CD14-positive monocyte (primary cell): ENCODE measurements at regions not wholly inside any gene's neighbourhood (a gene's known extent, or its start where the extent isn't known, plus 50 kb on each side); places are given as distances from the start of the nearest gene placed in this dataset.

ENCODE experiments used
- DNase-seq, 3 donors: peaks; one replicate each; pipeline ENCODE4 v3.0.0-alpha.2; 2011 to 2022
- H2AFZ ChIP-seq: 2 replicates; pipeline ENCODE4 v1.6.0; 2012; ENCODE audit warnings: mild to moderate bottlenecking, low read depth, low read length, inconsistent platforms; ENCODE audit not compliant: insufficient read depth, poor library complexity, severe bottlenecking
- H3K27ac ChIP-seq, 2 donors: 1 replicate in 1 of 2; 2 replicates in 1 of 2; pipeline ENCODE4 v1.5.1; 2012 to 2013; ENCODE audit warnings: low read length in 2 of 2, control low read depth in 1 of 2, inconsistent platforms in 1 of 2, low read depth in 1 of 2, mild to moderate bottlenecking in 1 of 2
- H3K27me3 ChIP-seq, 2 donors: one replicate each; pipeline versions ENCODE4 v1.6.0 to v1.6.1; 2011 to 2013; ENCODE audit warnings: low read length in 2 of 2; ENCODE audit not compliant: control insufficient read depth in 2 of 2, insufficient read depth in 2 of 2
- H3K36me3 ChIP-seq, 2 donors: replicated peaks in 1 of 2; 1 replicate in 1 of 2; 2 replicates in 1 of 2; pipeline versions ENCODE4 v1.5.1 to v1.6.1; 2012 to 2013; ENCODE audit warnings: low read length in 2 of 2, control low read depth in 1 of 2, inconsistent platforms in 1 of 2, mild to moderate bottlenecking in 1 of 2; ENCODE audit not compliant: insufficient read depth in 2 of 2, control insufficient read depth in 1 of 2
- H3K4me1 ChIP-seq, 2 donors: 1 replicate in 1 of 2; 2 replicates in 1 of 2; pipeline versions ENCODE4 v1.5.1 to v1.6.1; 2012 to 2013; ENCODE audit warnings: low read length in 2 of 2, control low read depth in 1 of 2, inconsistent platforms in 1 of 2, mild to moderate bottlenecking in 1 of 2, moderate library complexity in 1 of 2; ENCODE audit not compliant: insufficient read depth in 2 of 2, control insufficient read depth in 1 of 2
- H3K4me2 ChIP-seq: replicated peaks from 2 replicates; pipeline ENCODE3; 2012; ENCODE audit warnings: low read length, moderate library complexity, mild to moderate bottlenecking; ENCODE audit not compliant: poor library complexity, severe bottlenecking; ENCODE audit errors: extremely low read depth
- H3K4me3 ChIP-seq, 3 experiments: fragments of 200-600 bp in 1 of 3; sonication (generic) in 1 of 3; replicated peaks in 1 of 3; 1 replicate in 2 of 3; 2 replicates in 1 of 3; pipeline ENCODE4 v1.5.1; 2011 to 2013; ENCODE audit warnings: low read length in 3 of 3, mild to moderate bottlenecking in 3 of 3, control low read depth in 2 of 3, low read depth in 2 of 3, inconsistent platforms in 1 of 3, moderate library complexity in 1 of 3
- H3K79me2 ChIP-seq: 2 replicates; pipeline ENCODE4 v1.6.0; 2012; ENCODE audit warnings: mild to moderate bottlenecking, control low read depth, inconsistent platforms, low read length, moderate library complexity; ENCODE audit not compliant: insufficient read depth
- H3K9ac ChIP-seq: 2 replicates; pipeline ENCODE4 v1.6.0; 2017; ENCODE audit warnings: low read length, mild to moderate bottlenecking; ENCODE audit not compliant: insufficient read depth, poor library complexity, severe bottlenecking
- H3K9me3 ChIP-seq, 2 donors: replicated peaks in 1 of 2; 1 replicate in 1 of 2; 2 replicates in 1 of 2; pipeline versions ENCODE4 v1.5.1 to v1.6.1; 2012 to 2013; ENCODE audit warnings: low read length in 2 of 2, control low read depth in 1 of 2; ENCODE audit not compliant: control insufficient read depth in 1 of 2, insufficient read depth in 1 of 2
- H4K20me1 ChIP-seq: 2 replicates; pipeline ENCODE4 v1.6.0; 2012; ENCODE audit warnings: mild to moderate bottlenecking, low read length, control low read depth, moderate library complexity; ENCODE audit not compliant: insufficient read depth
- H3K27ac Mint-ChIP-seq, 7 donors: one replicate each; pipeline ENCODE4 v1.8.0; 2020; ENCODE audit warnings: mild to moderate bottlenecking in 7 of 7, mixed read lengths in 7 of 7, moderate library complexity in 6 of 7, inconsistent platforms in 2 of 7
- H3K27me3 Mint-ChIP-seq, 3 donors: one replicate each; pipeline ENCODE4 v1.8.0; 2021 to 2022; ENCODE audit warnings: low read depth in 3 of 3, mild to moderate bottlenecking in 3 of 3, mixed read lengths in 3 of 3, moderate library complexity in 3 of 3, inconsistent platforms in 1 of 3
- H3K36me3 Mint-ChIP-seq, 2 donors: one replicate each; pipeline ENCODE4 v1.8.0; 2020; ENCODE audit warnings: mixed read lengths in 2 of 2, inconsistent platforms in 1 of 2, mild to moderate bottlenecking in 1 of 2
- H3K4me1 Mint-ChIP-seq: one replicate; pipeline ENCODE4 v1.8.0; 2020; ENCODE audit warnings: mild to moderate bottlenecking, mixed read lengths
- H3K4me3 Mint-ChIP-seq, 2 donors: one replicate each; pipeline ENCODE4 v1.8.0; 2020; ENCODE audit warnings: mild to moderate bottlenecking in 2 of 2, mixed read lengths in 2 of 2, moderate library complexity in 1 of 2
- H3K9me3 Mint-ChIP-seq, 7 donors: one replicate each; pipeline ENCODE4 v1.8.0; 2020 to 2022; ENCODE audit warnings: mixed read lengths in 7 of 7, mild to moderate bottlenecking in 6 of 7, moderate library complexity in 6 of 7, inconsistent platforms in 2 of 7
- CTCF ChIP-seq: fragments of 200-600 bp; IDR thresholded peaks from one replicate; pipeline ENCODE4 v1.8.0; 2022; ENCODE audit warnings: antibody characterized with exemption, mild to moderate bottlenecking
- WGBS: methylation state at CpG from one replicate; pipeline ENCODE4 v1.1.5; 2013; ENCODE audit warnings: missing lambda C conversion rate; ENCODE audit not compliant: insufficient coverage; 5-methylcytosine and 5-hydroxymethylcytosine counted together
- intact Hi-C, 2 donors: fragments of 100-400 bp; cut with micrococcal nuclease; formaldehyde crosslinking; loops; one replicate each; pipeline versions ENCODE4 v1.15.0 to v1.15.1; 2023

- H3K4me3 ChIP-seq: no peak overlapping the region
- TF ChIP-seq CTCF: no peak
- intact Hi-C loops: no loop called here
- H3K9me3 ChIP-seq: no peaks in the 10 kb centered on the region
- H3K4me3 Mint-ChIP-seq: no peak overlapping the region
- WGBS: 91% methylated on average over 4 of the region's 7 CpGs
- no peak overlapping the region for H2AFZ ChIP-seq
- H3K79me2 ChIP-seq: no peaks in the 10 kb centered on the region
- H3K36me3 Mint-ChIP-seq: no peaks in the 10 kb centered on the region
- H3K36me3 ChIP-seq: no peaks in the 10 kb centered on the region
- H3K9ac ChIP-seq: no peak overlapping the region
- peaks cover 32% of the 10 kb centered on the region for H3K4me1 Mint-ChIP-seq
- no peaks in the 10 kb centered on the region for H3K27me3 ChIP-seq
- no peaks in the 10 kb centered on the region for H3K9me3 Mint-ChIP-seq
- H3K4me1 ChIP-seq: peaks cover 22 to 28% of the 10 kb centered on the region in 2 donors
- DNase-seq: no peak
- H4K20me1 ChIP-seq: no peaks in the 10 kb centered on the region
- H3K27ac ChIP-seq: no peak overlapping the region
- H3K4me2 ChIP-seq: no peak overlapping the region
- H3K27me3 Mint-ChIP-seq: peaks cover 2 to 4% (median 3%) of the 10 kb centered on the region in 3 donors
- peak overlapping the region in 1 of 7 donors; percentile 9 for H3K27ac Mint-ChIP-seq
Measured at GRCh38 chr9:746661-747434, 94.6 kb upstream of the DMRT1 start.

GRCh38 chr9:747567-747966 is 93.9 kb upstream of the DMRT1 start:
- intact Hi-C loops: no loop called here
- no peak overlapping the region for H3K27ac Mint-ChIP-seq
- no peaks in the 10 kb centered on the region for H3K36me3 Mint-ChIP-seq
- no peaks in the 10 kb centered on the region for H3K36me3 ChIP-seq
- H3K4me3 ChIP-seq: no peak overlapping the region
- H2AFZ ChIP-seq: no peak overlapping the region
- peaks cover 2 to 4% (median 2%) of the 10 kb centered on the region in 3 donors for H3K27me3 Mint-ChIP-seq
- no peak overlapping the region for H3K9ac ChIP-seq
- H3K27me3 ChIP-seq: no peaks in the 10 kb centered on the region
- no peaks in the 10 kb centered on the region for H4K20me1 ChIP-seq
- no peaks in the 10 kb centered on the region for H3K79me2 ChIP-seq
- peaks cover 22 to 32% of the 10 kb centered on the region in 2 donors for H3K4me1 ChIP-seq
- H3K4me2 ChIP-seq: no peak overlapping the region
- no CpG with 5 or more reads among the region's 1 CpG for WGBS
- no peak overlapping the region for H3K27ac ChIP-seq
- DNase-seq: no peak
- no peaks in the 10 kb centered on the region for H3K9me3 ChIP-seq
- H3K4me3 Mint-ChIP-seq: no peak overlapping the region
- peaks cover 38% of the 10 kb centered on the region for H3K4me1 Mint-ChIP-seq
- no peaks in the 10 kb centered on the region for H3K9me3 Mint-ChIP-seq
- no peak for TF ChIP-seq CTCF
